Medulla oblongata (tissue), 1 donor: ENCODE measurements at regions not wholly inside any gene's neighbourhood (a gene's known extent, or its start where the extent isn't known, plus 50 kb on each side); places are given as distances from the start of the nearest gene placed in this dataset.
"Not testable (repeated sequence)": the region's sequence is repeated elsewhere in the genome, so short reads cannot be mapped to it uniquely, and the experiment has no call there.

Source experiments
- DNase-seq: peaks from one replicate; pipeline ENCODE4 v3.0.0-alpha.2; 2015; ENCODE audit errors: extremely low spot score

DNA sequence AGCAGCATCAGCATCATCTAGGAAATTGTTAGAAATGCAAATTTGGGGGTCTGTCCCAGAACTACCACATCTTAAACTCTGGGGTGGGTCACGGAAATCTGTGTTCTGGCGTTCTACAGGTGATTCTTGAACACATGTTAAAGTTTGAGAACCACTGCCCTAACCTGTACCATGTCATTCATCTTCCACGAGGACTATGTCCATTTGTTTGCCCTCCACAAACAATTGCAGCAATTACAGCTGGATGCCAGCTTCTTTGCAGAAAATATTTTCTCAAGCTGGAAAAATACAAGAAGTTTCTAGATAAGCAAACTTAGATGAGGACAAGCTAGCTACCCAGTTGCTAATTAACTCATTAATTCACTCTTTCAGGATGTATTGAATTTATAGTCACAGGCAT, 54.1 kb downstream of the MAFB start:
- DNase-seq = no peak

DNA sequence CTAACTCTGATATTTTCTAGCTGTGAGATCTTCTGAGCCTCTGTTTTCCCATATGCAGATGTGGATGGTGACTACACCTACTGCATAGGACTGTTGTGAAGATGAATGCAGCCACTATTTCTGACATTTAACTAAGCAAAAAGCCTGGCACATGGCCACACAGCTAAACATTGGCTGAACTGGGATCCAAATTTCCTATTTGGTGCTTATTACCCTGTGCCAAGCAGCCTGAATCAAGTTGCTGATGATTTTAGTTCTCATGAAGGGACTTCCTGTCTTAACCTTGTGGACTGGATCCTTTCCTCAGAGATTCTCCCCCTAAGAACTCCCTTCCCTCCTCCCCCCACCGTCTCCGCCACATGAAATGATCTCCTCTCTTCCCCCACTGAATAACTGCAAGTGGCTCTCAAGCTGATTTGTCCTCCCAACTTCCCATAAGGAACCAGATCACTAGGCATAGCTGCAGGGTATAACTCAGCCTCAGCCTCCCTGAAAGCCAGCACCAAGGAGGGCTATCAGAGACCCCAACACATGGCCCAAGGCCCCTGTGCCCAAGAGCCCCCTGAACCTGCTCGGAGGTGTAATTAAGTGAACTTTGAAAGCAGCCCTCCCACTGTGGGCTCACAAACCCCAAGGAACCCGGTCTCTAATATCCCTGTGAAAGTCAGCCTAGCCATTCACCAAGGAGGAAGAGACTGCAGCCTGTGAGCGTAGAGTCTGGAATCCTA, 55.7 kb downstream of the MAFB start:
- no peak for DNase-seq

DNA sequence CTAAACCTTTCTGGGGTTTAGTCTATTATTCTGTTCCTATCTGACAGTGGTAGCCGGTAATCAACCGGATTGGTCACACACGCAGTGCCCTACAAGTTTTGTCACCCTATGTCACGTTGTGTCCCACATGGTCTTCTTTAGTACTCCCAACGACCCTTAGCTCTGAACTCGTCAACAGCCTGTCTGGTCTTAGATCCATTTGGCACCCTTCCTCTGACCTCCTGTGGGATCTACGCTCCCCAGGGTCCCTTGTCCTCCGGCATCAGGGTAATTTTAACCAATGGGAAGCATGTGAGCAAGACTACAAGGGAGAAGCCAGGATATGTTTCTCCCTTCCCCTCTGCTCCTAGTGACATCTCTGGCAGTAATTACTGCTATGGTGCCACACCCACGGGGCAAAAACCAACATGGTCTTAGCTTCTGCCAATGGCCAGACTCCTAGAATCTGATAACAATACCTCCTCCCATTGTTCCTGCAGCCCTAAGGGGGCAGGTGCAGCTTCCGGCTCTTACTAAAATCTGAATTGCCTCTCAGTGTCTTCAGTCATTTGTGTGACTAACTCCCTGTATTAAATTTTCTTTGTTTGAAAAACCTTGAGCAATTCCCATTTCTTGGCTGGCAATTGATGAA, 56.6 kb downstream of the MAFB start:
- no peak for DNase-seq

DNA sequence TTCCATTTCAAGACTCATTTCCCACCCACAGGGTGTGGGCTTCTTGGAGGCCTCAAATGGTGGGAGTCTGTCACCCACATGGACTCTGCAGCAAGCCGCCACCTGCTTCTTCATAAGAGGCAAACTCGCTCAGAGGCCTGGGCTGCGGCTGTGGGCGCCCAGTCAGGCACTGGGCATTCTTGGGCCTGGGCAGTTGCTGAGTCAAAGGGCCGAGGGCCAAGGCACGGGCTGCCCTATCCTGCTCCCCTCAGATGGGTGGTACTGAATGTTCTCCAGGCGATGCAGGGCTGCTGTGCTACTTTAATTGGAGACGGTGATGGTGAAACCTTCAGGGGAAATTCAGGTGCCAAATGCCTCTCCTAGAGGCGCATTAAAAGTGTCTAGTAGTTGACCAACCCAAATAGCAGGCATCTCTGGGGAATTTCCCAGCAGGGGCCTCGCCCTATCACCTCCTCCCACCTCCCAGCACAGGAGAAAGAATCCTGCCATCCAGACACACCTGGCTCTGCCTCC, 57.9 kb downstream of the MAFB start:
- no peak for DNase-seq

DNA sequence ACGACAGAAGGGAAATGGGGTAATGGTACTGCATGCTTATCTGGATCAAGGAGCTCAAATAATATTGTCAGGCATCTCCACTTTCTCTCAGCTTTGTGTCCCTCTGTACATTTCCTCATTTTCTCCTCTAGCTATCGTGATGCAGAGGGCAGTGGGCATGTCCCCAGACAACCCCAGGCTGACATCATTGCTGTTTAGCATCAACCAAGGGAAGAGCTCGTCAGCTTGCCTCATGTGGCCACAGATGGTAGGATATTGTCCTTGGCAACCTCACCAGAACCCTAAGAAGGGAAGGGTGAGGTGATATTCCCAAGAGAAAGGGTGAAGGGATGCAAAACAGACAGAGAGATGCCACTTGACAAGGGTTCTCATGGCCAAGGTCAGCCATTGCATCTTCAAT, 58.3 kb downstream of the MAFB start:
- no peak for DNase-seq

DNA sequence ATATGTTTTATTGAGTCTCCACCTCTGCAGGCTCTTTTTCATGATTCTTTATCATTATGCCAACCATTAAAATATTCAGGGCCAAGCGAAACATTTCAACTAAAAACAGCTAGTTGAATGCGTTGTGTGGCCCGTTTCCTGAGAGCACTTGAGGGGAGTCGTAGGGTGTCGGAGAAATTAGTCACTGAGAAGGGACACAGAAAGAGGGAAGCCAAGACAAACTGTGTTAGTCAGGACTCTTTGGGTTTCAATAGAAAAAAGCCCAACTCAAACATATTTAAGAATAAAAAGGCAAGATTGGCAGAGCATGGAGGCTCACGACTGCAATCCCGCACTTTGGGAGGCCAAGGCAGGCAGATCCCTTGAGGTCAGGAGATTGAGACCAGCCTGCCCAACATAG, 58.9 kb downstream of the MAFB start:
- DNase-seq = no peak

DNA sequence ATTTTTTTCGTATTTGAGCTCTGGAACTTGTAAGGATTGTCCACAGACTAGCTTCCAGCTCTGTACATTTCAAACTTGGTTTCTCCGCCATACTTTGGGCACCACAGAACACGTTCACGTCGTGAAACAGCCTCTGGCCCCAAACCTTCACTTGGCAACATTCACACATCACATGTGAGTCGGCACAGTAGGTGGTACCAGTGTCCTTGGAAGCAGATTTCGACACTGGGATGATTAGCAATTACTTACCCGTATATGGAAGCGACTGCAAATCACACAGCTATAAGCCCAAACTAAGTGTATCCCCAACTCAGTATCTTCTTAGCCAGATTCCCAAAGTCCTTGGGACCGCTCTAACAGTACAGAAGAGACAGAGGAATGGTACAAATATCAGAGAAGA, 60.2 kb downstream of the MAFB start:
- DNase-seq = no peak

DNA sequence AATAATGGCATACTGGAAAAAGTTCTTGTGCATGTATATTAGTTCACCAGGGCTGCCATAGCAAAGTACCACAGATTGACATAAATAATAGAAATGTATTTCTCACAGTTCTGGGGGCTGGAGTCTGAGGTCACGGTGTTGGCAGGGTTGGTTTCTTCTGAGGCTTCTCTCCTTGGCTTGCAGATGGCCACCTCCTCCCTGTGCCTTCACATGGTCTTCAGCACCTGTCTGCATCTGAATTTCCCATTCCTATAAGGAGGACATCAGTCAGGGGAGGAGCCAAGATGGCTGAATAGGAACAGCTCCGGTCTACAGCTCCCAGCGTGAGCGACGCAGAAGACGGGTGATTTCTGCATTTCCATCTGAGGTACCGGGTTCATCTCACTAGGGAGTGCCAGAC, 70.0 kb downstream of the MAFB start:
- not testable (repeated sequence) for DNase-seq

DNA sequence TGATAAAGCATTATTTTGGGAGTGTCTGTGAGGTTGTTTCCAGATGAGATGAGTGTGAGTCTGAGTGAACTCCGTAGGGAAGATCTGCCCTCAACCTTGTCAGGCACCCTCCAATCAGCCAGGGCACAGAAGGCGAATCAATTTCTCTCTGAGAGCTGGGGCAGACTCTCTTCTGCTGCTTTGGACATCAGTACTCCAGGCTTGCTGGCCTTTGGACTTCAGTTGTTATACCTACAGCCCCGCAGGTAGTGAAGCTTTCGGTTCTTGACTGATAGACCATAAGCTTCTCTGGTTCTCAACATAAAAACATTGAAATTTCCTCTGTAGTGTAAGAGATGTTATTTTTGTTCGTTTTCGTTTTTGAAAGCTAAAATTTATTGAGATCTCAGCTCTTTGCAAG, 71.4 kb downstream of the MAFB start:
- no peak for DNase-seq

DNA sequence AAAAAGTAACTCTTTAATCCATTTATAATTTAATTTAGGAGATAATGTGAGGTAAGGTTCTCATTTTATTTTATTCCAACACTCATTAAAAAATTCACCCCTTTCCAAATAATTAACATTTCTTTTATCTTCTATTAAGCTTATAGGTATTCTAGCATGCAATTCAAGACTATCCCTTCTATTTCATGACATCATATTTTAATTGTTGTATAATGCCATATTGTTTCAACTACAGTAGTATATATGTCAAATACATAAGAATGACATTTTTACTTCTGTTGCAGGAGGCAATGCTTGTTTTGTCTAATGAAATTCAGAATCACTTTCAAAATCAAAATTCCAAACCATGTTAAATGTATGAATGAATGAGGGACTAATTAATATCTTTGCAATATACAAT, 76.2 kb downstream of the MAFB start:
- no peak for DNase-seq

DNA sequence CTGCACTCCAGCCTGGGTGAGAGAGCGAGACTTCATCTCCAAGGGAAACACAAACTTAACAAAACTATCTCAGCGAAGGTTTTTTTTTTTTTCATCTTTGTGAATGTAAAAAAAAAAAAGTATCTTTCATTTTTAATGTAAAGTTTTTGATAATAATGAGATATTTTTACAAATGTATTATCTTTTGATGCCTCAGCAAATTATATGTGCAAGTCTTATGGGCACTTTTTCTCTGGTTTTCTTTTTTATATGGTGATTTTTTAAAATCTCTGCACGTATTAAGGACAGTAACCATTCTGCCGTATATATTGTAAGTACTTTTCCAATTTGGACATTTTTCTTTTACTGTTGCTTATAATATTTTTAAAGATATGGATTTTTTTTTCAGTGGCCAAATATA, 76.8 kb downstream of the MAFB start:
- DNase-seq = no peak

DNA sequence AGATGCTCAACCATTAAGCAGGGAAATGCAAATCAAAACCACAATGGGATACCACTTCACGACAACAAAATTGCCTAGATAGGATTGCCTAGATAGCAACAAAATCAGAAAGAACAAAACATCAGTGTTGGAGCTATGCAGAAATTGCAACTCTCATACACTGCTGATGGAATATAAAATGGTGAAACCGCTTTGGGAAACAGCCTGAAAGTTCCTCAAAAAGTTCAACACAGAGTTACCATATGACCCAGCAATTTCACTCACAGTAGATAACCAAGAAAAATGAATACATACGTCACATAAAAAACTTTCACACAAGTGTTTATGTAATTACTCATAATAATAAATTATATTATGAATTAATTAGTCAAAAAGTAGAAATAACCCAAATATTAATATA, 78.3 kb downstream of the MAFB start:
- no peak for DNase-seq

DNA sequence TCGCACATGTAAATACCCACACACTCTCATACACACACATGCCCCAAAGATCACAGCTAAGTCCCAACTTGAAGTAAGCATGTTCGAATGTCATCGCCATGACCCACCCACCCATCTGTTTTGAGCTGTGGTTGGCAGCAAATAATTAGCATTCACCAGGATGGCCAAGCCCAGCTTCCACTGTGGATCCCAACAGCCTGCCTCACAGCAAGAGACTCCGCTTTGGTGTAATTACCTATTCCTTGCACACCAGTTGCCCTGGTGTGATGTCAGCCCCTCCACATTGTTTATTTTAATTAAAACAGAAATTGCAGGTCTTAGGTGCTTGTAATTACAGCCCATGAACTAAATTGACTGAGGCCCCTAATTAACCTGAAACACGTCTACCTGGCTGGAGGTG, 81.1 kb downstream of the MAFB start:
- no peak for DNase-seq

DNA sequence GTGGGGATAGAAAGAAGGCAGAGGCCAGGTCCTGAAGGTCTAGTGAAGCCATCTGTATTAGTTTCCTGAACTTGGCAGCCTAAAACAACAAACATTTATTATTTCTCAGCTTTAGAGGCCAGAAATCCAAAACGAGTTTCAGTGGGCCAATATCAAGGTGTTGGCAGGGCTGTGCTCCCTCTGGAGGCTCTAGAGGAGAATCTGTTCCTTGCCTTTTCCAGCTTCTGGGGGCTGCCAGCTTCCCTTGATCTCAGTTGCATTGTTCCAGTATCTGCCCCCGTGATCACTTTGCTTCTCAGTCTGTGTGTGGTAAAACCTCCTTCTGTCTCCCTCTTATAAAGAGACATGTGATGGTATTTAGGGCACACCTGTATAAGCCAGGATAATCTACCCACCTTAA, 82.4 kb downstream of the MAFB start:
- DNase-seq = no peak

DNA sequence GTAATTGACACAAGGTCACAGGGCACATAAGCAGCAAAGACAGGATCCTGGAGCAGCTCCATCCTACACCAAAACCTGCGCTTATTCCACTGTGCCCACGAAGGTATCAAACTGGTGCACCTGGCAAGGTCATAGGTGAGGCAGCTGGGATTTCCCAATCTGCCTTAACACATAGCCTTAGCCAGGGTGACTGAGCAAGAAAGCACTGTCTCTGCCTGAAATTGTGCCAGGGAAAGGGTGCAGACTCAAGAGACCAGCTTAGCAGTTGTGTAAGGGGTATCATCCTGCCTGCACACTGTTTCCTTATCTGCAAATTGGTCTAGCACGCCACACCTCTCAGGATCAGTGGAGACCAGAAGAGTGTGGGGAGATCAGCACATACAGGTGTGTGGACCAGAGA, 82.8 kb downstream of the MAFB start:
- no peak for DNase-seq

DNA sequence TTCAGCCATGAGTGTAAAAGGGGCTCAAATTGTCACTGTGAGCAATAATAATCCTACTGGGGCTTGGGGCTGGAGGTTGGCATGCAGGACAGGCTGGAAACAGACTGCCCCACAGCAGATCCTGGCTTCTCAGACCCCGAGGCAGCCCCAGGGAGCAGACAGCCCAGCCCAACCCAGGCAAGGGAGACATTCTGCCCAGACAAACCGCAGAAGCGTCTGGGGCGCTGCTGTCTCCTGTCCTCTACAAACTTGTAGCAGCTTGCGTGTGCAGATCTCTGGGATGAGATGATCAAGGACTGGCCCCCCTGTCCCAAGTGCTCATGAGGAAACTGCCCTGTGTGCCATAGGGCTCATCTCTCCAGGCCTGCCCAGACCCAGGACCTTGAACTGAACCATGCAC, 84.6 kb downstream of the MAFB start:
- no peak for DNase-seq

DNA sequence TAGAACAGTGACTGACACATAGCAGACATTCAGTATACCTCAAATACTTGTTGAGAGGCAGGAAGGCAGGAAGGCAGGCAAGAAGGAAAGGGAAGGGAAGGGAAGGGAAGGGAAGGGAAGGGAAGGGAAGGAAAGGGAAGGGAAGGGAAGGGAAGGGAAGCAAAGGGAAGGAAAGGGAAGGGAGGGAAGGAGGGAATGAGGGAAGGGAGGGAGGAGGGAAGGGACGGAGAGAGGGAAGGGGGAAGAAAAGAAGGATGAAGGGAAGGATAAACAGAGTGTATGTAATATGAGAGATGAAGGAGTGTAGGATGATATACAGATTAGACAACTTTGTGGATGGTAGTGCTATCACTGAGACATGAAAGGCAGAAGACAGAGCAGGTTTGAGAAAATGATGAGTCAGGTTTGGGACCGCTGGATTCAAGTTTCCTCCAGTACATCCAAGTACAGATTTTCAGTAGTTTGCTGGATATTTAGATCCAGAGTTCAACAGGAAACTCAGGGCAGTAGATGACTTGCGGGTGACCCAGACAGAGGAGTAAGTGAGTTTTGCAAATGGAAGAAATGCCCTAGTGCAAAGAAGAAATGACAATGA, 85.9 kb downstream of the MAFB start:
- DNase-seq = no peak

DNA sequence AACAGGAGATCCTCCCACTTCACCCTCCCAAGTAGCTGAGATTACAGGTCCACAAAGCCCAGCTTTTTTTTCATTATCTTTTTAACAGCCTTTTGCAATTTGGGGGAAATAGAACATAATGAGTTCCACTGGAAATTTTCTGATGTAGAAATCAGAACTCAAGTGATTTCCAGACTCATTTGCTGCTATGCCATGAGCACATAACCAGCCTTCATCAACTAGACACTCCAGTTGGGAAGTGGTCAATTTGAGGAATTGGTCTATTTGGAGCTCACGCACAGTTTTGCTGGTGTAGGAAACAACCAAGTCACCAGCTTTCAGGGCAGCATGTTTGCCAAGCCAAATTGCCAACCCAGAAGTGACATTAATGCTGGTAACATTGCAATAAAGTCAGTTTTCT, 86.7 kb downstream of the MAFB start:
- DNase-seq = no peak

DNA sequence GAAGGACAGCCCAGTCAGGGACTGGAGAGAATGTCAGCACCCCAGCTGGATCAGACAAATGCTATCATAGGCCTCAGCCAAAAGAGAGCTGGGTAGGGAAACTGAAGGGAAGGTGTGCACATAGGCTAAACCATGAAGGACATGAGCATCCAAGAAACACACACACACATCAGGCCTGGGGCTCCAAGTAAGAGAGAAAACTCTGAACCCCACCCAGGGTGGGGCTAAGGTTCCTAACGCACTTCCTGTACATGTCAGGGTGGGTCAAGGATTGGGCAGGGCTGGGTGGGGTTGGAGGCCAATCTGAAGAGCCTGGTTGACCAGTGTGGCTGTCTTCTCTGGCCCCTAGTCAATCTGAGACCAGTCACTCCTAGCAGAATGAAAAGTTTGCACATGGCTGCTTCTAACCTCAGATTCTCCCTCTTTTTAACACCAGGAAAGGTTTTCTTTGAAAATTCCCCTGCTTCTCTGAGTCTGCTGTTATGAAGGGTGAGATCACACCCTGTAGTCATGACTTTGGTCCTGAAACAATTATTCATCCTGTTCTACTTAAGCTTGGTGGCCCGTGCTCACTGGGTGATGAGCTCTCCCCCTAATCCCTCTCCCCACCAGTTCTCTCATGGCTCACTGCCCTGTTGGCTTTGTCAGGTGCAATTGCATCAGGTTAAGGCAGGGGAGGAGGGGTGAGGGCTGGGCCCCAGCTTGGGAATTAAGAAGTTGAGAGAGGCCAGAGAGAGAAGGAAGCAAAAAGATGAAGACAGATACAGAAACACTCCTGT, 88.4 kb downstream of the MAFB start:
- no peak for DNase-seq

DNA sequence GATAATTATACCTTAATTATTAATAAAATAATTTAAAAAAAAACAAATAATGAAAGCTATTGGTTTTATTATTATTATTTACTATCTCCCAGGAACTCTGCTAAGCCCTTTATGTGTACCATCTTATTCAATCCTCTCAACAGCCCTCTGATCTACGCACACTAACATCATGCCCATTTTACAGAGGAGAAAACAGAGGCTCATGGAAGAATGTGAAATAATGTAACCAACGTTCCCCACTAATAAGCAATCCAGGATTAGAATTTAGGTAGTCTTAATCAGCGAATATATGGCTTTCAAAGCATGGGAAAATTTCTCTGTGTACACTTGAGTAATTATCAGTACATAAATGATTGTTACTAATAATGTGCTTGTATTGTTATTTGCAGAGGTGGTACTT, 89.0 kb downstream of the MAFB start:
- no peak for DNase-seq

DNA sequence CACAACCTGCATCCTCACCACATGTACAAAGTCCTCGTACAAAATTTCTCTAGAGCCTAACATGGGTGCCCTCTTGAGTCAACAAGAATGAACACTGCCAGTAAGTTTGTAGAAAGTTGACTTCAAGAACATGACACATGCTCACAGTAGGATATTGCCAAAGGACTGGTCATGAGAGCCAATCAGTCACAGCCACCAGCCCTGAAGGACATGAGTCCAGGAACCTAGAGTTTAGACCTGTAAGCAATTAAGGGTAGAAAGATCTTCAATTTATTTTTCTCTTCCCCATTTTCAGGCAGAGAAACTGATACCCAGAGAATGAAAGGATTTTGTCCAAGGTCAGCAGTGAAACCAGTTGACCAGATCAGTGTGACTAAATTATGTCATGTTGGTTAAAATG, 96.1 kb downstream of the MAFB start:
- no peak for DNase-seq

DNA sequence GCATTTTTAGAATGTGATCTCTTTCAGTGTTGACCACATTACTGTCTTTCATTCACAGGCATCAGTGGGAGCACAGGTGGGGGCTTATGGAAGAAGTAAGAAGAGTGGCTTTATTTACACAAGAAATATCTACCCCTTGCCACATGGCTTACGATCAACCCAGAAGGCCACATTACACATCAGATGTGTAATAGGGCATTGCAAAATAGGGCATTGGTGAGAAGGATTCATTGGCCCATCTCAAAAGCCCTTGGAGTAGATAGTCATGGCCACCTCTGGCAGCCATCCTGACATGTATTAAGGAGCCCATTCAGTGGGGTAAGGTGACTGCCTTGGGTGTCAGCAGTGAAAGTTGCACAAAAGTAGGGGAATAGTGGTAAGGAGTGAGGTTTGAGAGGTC, 97.5 kb downstream of the MAFB start:
- no peak for DNase-seq

DNA sequence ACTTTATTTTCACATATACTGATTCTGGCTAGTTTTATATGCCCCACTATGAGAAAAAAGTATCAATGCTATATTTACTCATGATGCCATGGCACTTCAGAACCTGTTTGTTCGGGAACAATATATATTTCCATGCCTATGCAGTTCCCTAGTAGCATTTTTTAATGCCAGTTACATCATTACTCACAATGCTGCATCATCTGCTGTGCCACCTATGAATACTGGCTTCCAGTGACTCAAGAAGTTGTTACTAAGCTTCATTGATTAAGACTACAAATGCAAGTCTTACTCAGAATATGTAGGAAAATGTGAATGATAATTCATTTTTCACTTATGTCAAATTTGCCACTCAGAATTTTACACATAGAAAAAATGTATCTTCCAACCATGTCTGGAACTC, 97.9 kb downstream of the MAFB start:
- no peak for DNase-seq
